ENCODE measurements at regions not wholly inside any gene's neighbourhood (a gene's known extent, or its start where the extent isn't known, plus 50 kb on each side); places are given as distances from the start of the nearest gene placed in this dataset.

- no peak for DNase-seq (ENCODE audit: low read depth)
- no peak overlapping the region for H3K4me3 ChIP-seq (ENCODE audit: control insufficient read depth, low read depth, low read length)
- no peak for TF ChIP-seq CTCF (IDR thresholded peaks at IDR 0.05; ENCODE audit: control insufficient read depth, insufficient read depth, low read depth, low read length, missing control alignments)
Observed at GRCh38 chr7:69176841-69177240, 421.4 kb upstream of the AUTS2 start.

DNA sequence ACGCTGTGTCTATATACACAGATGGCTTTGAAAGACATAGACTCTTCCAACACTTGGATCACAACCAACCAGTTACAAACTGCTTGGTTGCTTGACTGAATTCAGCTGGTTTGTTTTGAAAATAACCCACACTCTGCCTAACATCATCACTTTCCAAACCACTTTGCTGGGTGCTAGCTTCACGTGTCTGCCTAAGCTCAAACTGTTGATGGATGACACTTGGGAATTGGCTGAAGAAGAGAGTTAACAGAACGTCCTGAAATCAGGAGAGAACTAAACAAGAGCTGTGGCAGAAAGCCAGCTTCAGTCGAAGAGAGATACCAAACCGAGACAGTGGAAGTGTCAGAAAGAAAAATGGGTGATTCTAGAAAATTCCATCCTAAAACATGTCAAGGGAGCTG lies 420.8 kb upstream of the AUTS2 start:
- TF ChIP-seq CTCF (IDR thresholded peaks at IDR 0.05; ENCODE audit: control insufficient read depth, insufficient read depth, low read depth, low read length, missing control alignments) = no peak
- DNase-seq (ENCODE audit: low read depth) = no peak
- no peak overlapping the region for H3K4me3 ChIP-seq (ENCODE audit: control insufficient read depth, low read depth, low read length)

DNA sequence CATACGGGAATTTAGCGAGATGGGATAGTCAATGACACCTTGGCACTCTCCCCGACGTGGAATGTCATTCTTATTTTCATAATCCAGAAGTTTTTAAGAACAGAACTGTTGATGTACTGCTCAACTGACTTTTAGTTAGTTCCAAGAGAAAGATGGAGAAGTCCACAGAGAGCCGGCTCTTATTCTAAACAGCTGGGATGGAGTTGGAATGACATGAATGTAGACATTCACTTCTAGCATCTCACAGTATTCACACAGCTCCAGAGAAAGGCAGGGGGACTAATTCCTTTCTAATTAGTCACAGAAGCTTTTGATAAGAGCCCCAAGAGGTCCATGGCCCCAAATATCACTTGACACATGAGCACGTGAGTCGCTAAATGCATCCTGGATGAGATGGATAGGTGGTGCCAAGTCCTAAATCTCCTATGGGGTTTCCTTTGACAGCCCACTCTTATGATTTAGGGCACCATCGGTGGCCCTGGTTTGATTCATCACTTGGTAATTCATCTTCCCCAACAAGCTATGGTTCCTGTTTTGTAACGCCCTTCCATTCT lies 420.3 kb upstream of the AUTS2 start:
- no peak overlapping the region for H3K4me3 ChIP-seq (ENCODE audit: control insufficient read depth, low read depth, low read length)
- no peak for DNase-seq (ENCODE audit: low read depth)
- no peak for TF ChIP-seq CTCF (IDR thresholded peaks at IDR 0.05; ENCODE audit: control insufficient read depth, insufficient read depth, low read depth, low read length, missing control alignments)

GRCh38 chr7:69180662-69181061 lies 417.6 kb upstream of the AUTS2 start:
- no peak for TF ChIP-seq CTCF (IDR thresholded peaks at IDR 0.05; ENCODE audit: control insufficient read depth, insufficient read depth, low read depth, low read length, missing control alignments)
- no peak for DNase-seq (ENCODE audit: low read depth)
- no peak overlapping the region for H3K4me3 ChIP-seq (ENCODE audit: control insufficient read depth, low read depth, low read length)

DNA sequence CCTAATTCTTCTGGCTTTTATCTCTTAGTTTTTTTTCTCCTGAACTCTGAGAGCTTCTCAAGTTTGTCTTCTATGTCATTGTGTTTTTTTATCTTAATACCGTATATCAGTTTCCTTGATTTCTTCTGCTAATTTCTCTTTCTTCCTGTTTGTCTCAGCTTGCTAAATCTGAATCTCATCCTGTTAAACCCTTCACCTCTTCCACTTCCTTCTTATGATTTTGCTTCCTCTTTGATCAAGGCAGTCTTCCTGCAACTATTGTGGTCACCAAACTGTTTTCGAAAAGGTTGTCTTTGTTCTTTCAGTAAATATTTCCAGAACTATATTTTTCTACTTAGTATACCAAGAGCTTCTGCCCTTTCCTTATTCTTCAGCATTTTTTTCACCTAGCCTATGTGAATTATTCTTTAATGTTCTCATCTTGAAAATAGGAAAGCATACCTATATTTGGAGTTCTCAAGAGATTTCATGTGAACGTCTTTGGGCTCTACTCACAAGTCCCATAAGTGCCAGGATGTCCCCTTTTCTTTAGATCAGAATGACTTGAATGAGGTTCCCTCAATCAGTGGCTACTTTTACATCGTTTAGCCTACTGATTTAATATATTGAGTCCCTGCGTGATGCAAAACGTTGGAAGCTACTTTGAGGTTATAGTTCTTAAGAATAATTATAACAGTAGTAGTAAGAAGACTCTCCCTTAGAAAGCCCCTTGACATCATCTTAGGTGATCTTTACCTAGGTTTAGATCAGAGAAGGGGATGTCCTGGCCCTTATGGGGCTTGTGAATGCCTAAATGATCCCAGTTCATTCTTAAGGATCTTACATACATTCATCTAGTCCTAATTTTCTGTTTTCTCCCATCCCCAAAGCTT lies 415.4 kb upstream of the AUTS2 start:
- no peak for TF ChIP-seq CTCF (IDR thresholded peaks at IDR 0.05; ENCODE audit: control insufficient read depth, insufficient read depth, low read depth, low read length, missing control alignments)
- DNase-seq (ENCODE audit: low read depth) = no peak
- no peak overlapping the region for H3K4me3 ChIP-seq (ENCODE audit: control insufficient read depth, low read depth, low read length)

DNA sequence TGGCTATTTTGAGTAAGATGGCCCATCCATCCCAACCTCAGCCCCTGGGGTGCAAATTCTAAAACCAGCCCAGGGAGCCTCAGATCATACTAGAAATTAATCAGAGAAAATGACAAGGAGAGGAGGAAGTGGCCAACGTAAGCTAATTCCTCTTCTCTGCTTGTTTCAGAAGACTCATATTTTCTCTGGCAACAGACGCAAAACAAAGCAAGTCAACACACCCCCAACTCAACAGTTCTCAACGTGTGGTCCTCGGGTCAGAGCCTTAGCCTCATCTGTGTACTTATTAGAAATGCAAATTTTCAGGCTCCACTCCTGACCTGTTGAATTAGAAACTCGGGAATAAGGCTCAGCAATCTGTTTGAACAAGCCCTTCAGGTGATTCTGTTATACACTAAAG lies 413.9 kb upstream of the AUTS2 start:
- no peak for TF ChIP-seq CTCF (IDR thresholded peaks at IDR 0.05; ENCODE audit: control insufficient read depth, insufficient read depth, low read depth, low read length, missing control alignments)
- DNase-seq (ENCODE audit: low read depth) = no peak
- no peak overlapping the region for H3K4me3 ChIP-seq (ENCODE audit: control insufficient read depth, low read depth, low read length)
